ENCODE measurements at regions not wholly inside any gene's neighbourhood (a gene's known extent, or its start where the extent isn't known, plus 50 kb on each side); places are given as distances from the start of the nearest gene placed in this dataset.

DNA sequence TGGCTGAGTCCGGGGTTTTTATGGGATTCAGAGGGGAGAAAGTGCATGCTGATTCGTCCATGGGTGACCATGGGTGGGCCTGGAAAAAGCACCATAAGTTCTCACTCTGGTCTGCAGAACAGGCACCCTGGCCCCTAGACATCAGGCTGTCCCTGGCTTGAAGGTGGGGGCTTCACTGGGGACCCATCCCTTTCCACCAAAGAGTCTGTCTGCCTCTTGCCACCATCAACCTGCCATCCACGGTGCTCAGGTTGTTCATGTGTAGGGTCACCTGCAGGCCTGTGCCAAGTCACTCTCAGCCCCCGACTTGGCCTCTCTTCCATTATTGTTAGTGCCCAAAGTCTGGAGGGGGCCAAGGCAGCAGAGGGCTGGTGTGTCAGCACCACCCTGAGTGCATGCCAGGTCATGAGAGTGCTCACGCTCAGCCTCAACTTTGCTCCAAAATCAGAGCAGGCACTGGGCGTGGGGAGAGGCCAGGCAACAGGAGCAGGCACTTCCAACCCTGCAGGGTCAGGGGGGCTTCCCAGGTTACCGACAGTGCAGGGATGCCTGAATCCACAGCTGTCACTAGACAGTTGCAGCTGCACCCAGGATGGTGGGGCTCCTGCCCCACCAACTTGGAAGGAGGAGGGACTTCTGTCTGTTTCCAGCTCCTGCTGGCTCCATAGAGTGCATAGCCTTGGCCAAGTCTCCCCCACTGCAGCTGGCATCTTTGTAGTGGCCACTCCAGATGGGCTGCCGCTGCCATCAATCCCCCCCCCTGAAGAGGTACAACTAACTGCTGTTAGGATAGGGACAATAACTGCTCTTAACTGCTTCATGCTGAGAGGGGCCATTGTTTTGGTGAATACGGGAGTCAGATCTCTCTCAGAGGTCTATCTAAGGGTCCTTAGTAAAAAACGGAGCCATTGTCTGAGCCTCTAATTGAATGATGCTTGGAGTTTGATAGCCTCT, 209.3 kb downstream of the AKAIN1 start:
- TF ChIP-seq, protein P1, sequence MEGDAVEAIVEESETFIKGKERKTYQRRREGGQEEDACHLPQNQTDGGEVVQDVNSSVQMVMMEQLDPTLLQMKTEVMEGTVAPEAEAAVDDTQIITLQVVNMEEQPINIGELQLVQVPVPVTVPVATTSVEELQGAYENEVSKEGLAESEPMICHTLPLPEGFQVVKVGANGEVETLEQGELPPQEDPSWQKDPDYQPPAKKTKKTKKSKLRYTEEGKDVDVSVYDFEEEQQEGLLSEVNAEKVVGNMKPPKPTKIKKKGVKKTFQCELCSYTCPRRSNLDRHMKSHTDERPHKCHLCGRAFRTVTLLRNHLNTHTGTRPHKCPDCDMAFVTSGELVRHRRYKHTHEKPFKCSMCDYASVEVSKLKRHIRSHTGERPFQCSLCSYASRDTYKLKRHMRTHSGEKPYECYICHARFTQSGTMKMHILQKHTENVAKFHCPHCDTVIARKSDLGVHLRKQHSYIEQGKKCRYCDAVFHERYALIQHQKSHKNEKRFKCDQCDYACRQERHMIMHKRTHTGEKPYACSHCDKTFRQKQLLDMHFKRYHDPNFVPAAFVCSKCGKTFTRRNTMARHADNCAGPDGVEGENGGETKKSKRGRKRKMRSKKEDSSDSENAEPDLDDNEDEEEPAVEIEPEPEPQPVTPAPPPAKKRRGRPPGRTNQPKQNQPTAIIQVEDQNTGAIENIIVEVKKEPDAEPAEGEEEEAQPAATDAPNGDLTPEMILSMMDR (IDR thresholded peaks at IDR 0.05; ENCODE audit: low read depth, low read length) = no peak
- no peak for TF ChIP-seq MAX (IDR thresholded peaks at IDR 0.05; ENCODE audit: low read depth, low read length)

All from NB4 (cell line).